Activated CD8-positive, alpha-beta T cell treated with anti-CD3 and anti-CD28 coated beads, Interleukin-2, amount 10 ng/mL, durations not matched to agents 7 days and 5 days (primary cell): ENCODE measurements at regions not wholly inside any gene's neighbourhood (a gene's known extent, or its start where the extent isn't known, plus 50 kb on each side); places are given as distances from the start of the nearest gene placed in this dataset.

ENCODE experiments used
- ATAC-seq: fragments of 150-1000 bp; cut with Tn5 transposase; one replicate; pipeline ENCODE4 v1.10.0; 2021; ENCODE audit warnings: moderate library complexity
- CTCF ChIA-PET: fragments of 350-600 bp; sonication (Branson Sonifier 250); formaldehyde crosslinking; loops from one replicate; lab custom pipeline; 2021; ENCODE audit warnings: antibody characterized with exemption; lab: Charles Lee
- POLR2A ChIA-PET: fragments of 350-600 bp; sonication (Branson Sonifier 250); formaldehyde crosslinking; loops from one replicate; lab custom pipeline; 2021; ENCODE audit warnings: antibody characterized with exemption; lab: Charles Lee
- DNase-seq: peaks from one replicate; pipeline ENCODE4 v3.0.0-alpha.2; 2020
- H3K27ac Mint-ChIP-seq: one replicate; pipeline ENCODE4 v1.8.0; 2021; ENCODE audit warnings: mild to moderate bottlenecking, mixed read lengths
- H3K27me3 Mint-ChIP-seq: one replicate; pipeline ENCODE4 v1.8.0; 2021; ENCODE audit warnings: low read depth, mixed read lengths
- H3K36me3 Mint-ChIP-seq: one replicate; pipeline ENCODE4 v1.8.0; 2021; ENCODE audit warnings: low read depth, mixed read lengths
- H3K4me1 Mint-ChIP-seq: one replicate; pipeline ENCODE4 v1.8.0; 2021; ENCODE audit warnings: low read depth, mixed read lengths
- H3K4me3 Mint-ChIP-seq: one replicate; pipeline ENCODE4 v1.8.0; 2021; ENCODE audit warnings: mild to moderate bottlenecking, mixed read lengths
- H3K9me3 Mint-ChIP-seq: one replicate; pipeline ENCODE4 v1.8.0; 2022; ENCODE audit warnings: mixed read lengths; ENCODE audit not compliant: insufficient read depth

GRCh38 chr13:74682746-74683145 lies 548.5 kb upstream of the KLF12 start:
- Mint-ChIP-seq H3K27me3 (peaks cover 6% of the 10 kb centered on the region), H3K4me3 (no peak overlapping the region), H3K9me3 (no peaks in the 10 kb centered on the region), H3K4me1 (no peaks in the 10 kb centered on the region), H3K27ac (no peak overlapping the region), H3K36me3 (no peaks in the 10 kb centered on the region)
- ChIA-PET POLR2A (no interaction called here), CTCF (no interaction called here)
- ATAC-seq (no peak), DNase-seq (no peak)

- DNase-seq = no peak
- no peak for ATAC-seq
- Mint-ChIP-seq H3K4me1 (no peaks in the 10 kb centered on the region), H3K9me3 (no peaks in the 10 kb centered on the region), H3K36me3 (no peaks in the 10 kb centered on the region), H3K27ac (no peak overlapping the region), H3K4me3 (no peak overlapping the region), H3K27me3 (peaks cover 6% of the 10 kb centered on the region)
- POLR2A ChIA-PET = no interaction called here
- CTCF ChIA-PET = no interaction called here
These were observed 547.7 kb upstream of the KLF12 start for GRCh38 chr13:74681891-74682290.

- no peaks in the 10 kb centered on the region for H3K36me3 Mint-ChIP-seq
- no peaks in the 10 kb centered on the region for H3K4me1 Mint-ChIP-seq
- H3K4me3 Mint-ChIP-seq = no peak overlapping the region
- no peak overlapping the region for H3K27ac Mint-ChIP-seq
- H3K27me3 Mint-ChIP-seq = peaks cover 6% of the 10 kb centered on the region
- ChIA-PET POLR2A (no interaction called here), CTCF (no interaction called here)
- no peaks in the 10 kb centered on the region for H3K9me3 Mint-ChIP-seq
- ATAC-seq = no peak
- no peak for DNase-seq
These were observed 544.2 kb upstream of the KLF12 start for GRCh38 chr13:74678308-74678965.

- POLR2A ChIA-PET = no interaction called here
- Mint-ChIP-seq H3K36me3 (no peaks in the 10 kb centered on the region), H3K27ac (no peak overlapping the region), H3K27me3 (peaks cover 6% of the 10 kb centered on the region), H3K4me3 (no peak overlapping the region), H3K9me3 (no peaks in the 10 kb centered on the region), H3K4me1 (no peaks in the 10 kb centered on the region)
- DNase-seq = no peak
- CTCF ChIA-PET = no interaction called here
- no peak for ATAC-seq
These were observed 541.8 kb upstream of the KLF12 start for GRCh38 chr13:74675972-74676371.

- Mint-ChIP-seq H3K4me3 (no peak overlapping the region), H3K27me3 (peaks cover 6% of the 10 kb centered on the region), H3K9me3 (no peaks in the 10 kb centered on the region), H3K4me1 (no peaks in the 10 kb centered on the region), H3K36me3 (no peaks in the 10 kb centered on the region), H3K27ac (no peak overlapping the region)
- ChIA-PET POLR2A (no interaction called here), CTCF (interaction anchor here (0.6 kb wide), 1 partner anchor 102 kb away, joined by 3 read pairs; no protein-coding TSS in a partner anchor)
- DNase-seq (no peak), ATAC-seq (no peak)
These were observed 541.0 kb upstream of the KLF12 start for GRCh38 chr13:74675182-74675581.

- POLR2A ChIA-PET = no interaction called here
- Mint-ChIP-seq H3K27me3 (peaks cover 6% of the 10 kb centered on the region), H3K27ac (no peak overlapping the region), H3K4me1 (no peaks in the 10 kb centered on the region), H3K36me3 (no peaks in the 10 kb centered on the region), H3K4me3 (no peak overlapping the region), H3K9me3 (no peaks in the 10 kb centered on the region)
- no peak for DNase-seq
- no peak for ATAC-seq
- CTCF ChIA-PET = interaction anchor here (0.6 kb wide), 1 partner anchor 102 kb away, joined by 3 read pairs; no protein-coding TSS in a partner anchor
These were observed 540.5 kb upstream of the KLF12 start for GRCh38 chr13:74674720-74675119.

GRCh38 chr13:74669149-74669548 lies 534.9 kb upstream of the KLF12 start:
- Mint-ChIP-seq H3K9me3 (no peaks in the 10 kb centered on the region), H3K36me3 (no peaks in the 10 kb centered on the region), H3K27ac (no peak overlapping the region), H3K4me1 (no peaks in the 10 kb centered on the region), H3K27me3 (peaks cover 6% of the 10 kb centered on the region), H3K4me3 (no peak overlapping the region)
- no peak for DNase-seq
- ChIA-PET POLR2A (no interaction called here), CTCF (no interaction called here)
- ATAC-seq = no peak

- Mint-ChIP-seq H3K4me3 (no peak overlapping the region), H3K4me1 (no peaks in the 10 kb centered on the region), H3K36me3 (no peaks in the 10 kb centered on the region), H3K9me3 (no peaks in the 10 kb centered on the region), H3K27me3 (peaks cover 6% of the 10 kb centered on the region), H3K27ac (no peak overlapping the region)
- CTCF ChIA-PET = no interaction called here
- no peak for DNase-seq
- POLR2A ChIA-PET = no interaction called here
- no peak for ATAC-seq
These were observed 533.5 kb upstream of the KLF12 start for GRCh38 chr13:74667656-74668203.

GRCh38 chr13:74662905-74663304 lies 528.7 kb upstream of the KLF12 start:
- Mint-ChIP-seq H3K4me3 (no peak overlapping the region), H3K36me3 (no peaks in the 10 kb centered on the region), H3K27ac (no peak overlapping the region), H3K27me3 (no peaks in the 10 kb centered on the region), H3K9me3 (no peaks in the 10 kb centered on the region), H3K4me1 (no peaks in the 10 kb centered on the region)
- CTCF ChIA-PET = no interaction called here
- ATAC-seq = no peak
- no peak for DNase-seq
- POLR2A ChIA-PET = no interaction called here

- H3K9me3 Mint-ChIP-seq = no peaks in the 10 kb centered on the region
- no peak overlapping the region for H3K4me3 Mint-ChIP-seq
- ChIA-PET POLR2A (no interaction called here), CTCF (no interaction called here)
- ATAC-seq (no peak), DNase-seq (no peak)
- no peaks in the 10 kb centered on the region for H3K36me3 Mint-ChIP-seq
- no peaks in the 10 kb centered on the region for H3K4me1 Mint-ChIP-seq
- no peak overlapping the region for H3K27ac Mint-ChIP-seq
- no peaks in the 10 kb centered on the region for H3K27me3 Mint-ChIP-seq
These were observed 527.6 kb upstream of the KLF12 start for GRCh38 chr13:74661851-74662250.

GRCh38 chr13:74657765-74658164 lies 523.6 kb upstream of the KLF12 start:
- H3K36me3 Mint-ChIP-seq = no peaks in the 10 kb centered on the region
- POLR2A ChIA-PET = no interaction called here

GRCh38 chr13:74651121-74651520 lies 516.9 kb upstream of the KLF12 start:
- Mint-ChIP-seq H3K4me3 (no peak overlapping the region), H3K27ac (no peak overlapping the region), H3K36me3 (no peaks in the 10 kb centered on the region), H3K4me1 (no peaks in the 10 kb centered on the region), H3K9me3 (no peaks in the 10 kb centered on the region), H3K27me3 (peaks cover 2% of the 10 kb centered on the region)
- no peak for DNase-seq
- no peak for ATAC-seq
- ChIA-PET POLR2A (no interaction called here), CTCF (no interaction called here)

More at GRCh38 chr13:74657765-74658164, 523.6 kb upstream of the KLF12 start:
- CTCF ChIA-PET = no interaction called here
- ATAC-seq (no peak), DNase-seq (no peak)
- Mint-ChIP-seq H3K27me3 (no peaks in the 10 kb centered on the region), H3K27ac (no peak overlapping the region), H3K4me1 (no peaks in the 10 kb centered on the region), H3K9me3 (no peaks in the 10 kb centered on the region), H3K4me3 (no peak overlapping the region)

GRCh38 chr13:74647991-74648390 lies 513.8 kb upstream of the KLF12 start:
- Mint-ChIP-seq H3K4me1 (no peaks in the 10 kb centered on the region), H3K9me3 (no peaks in the 10 kb centered on the region), H3K27me3 (peaks cover 2% of the 10 kb centered on the region), H3K36me3 (no peaks in the 10 kb centered on the region), H3K4me3 (no peak overlapping the region), H3K27ac (no peak overlapping the region)
- POLR2A ChIA-PET = no interaction called here
- DNase-seq (no peak), ATAC-seq (no peak)
- CTCF ChIA-PET = no interaction called here
